Loucy (cell line): ENCODE measurements at regions not wholly inside any gene's neighbourhood (a gene's known extent, or its start where the extent isn't known, plus 50 kb on each side); places are given as distances from the start of the nearest gene placed in this dataset.

Source experiments
- CTCF ChIP-seq: fragments of 200-600 bp; sonication (generic); conservative IDR thresholded peaks from 2 replicates; pipeline ENCODE4 v1.5.1; 2014; ENCODE audit warnings: mild to moderate bottlenecking, antibody characterized with exemption, low read length
- EZH2phosphoT487 ChIP-seq: fragments of 200-600 bp; IDR thresholded peaks from 2 replicates; pipeline ENCODE4 v1.6.1; 2018; ENCODE audit warnings: antibody characterized with exemption, mild to moderate bottlenecking, moderate library complexity, borderline replicate concordance

GRCh38 chr1:114258074-114258473 lies 104.4 kb upstream of the SYT6 start:
- TF ChIP-seq CTCF: no peak
- TF ChIP-seq EZH2phosphoT487: no peak
